Kidney (tissue), 13 donors: ENCODE measurements at regions not wholly inside any gene's neighbourhood (a gene's known extent, or its start where the extent isn't known, plus 50 kb on each side); places are given as distances from the start of the nearest gene placed in this dataset.
A peak's percentile ranks its signal among the peaks of the same experiment; 100 is the strongest.

Experiments
- DNase-seq, 5 donors: peaks; one replicate each; pipeline ENCODE4 v3.0.0-alpha.2; 2013 to 2020
- FAIRE-seq: peaks from 2 replicates; lab custom pipeline; 2012; peaks lifted over from hg19 to GRCh38; lab: Jason Lieb, UNC
- H3K27ac ChIP-seq, 2 donors: one replicate each; pipeline ENCODE4 v1.7.0; 2013; ENCODE audit warnings: low read depth in 2 of 2, low read length in 2 of 2, inconsistent platforms in 1 of 2
- H3K27me3 ChIP-seq: one replicate; pipeline ENCODE4 v1.7.1; 2013; ENCODE audit warnings: low read length, inconsistent platforms; ENCODE audit not compliant: control insufficient read depth, insufficient read depth
- H3K36me3 ChIP-seq, 3 donors: one replicate each; pipeline versions ENCODE4 v1.7.0 to v1.7.1; 2013; ENCODE audit warnings: low read length in 3 of 3, control low read depth in 1 of 3, inconsistent platforms in 1 of 3; ENCODE audit not compliant: insufficient read depth in 3 of 3, control insufficient read depth in 2 of 3
- H3K4me1 ChIP-seq, 3 donors: one replicate each; pipeline versions ENCODE4 v1.7.0 to v1.7.1; 2013; ENCODE audit warnings: low read length in 3 of 3, inconsistent platforms in 1 of 3, low read depth in 1 of 3; ENCODE audit not compliant: control insufficient read depth in 2 of 3, insufficient read depth in 2 of 3
- H3K4me3 ChIP-seq, 3 donors: one replicate each; pipeline versions ENCODE4 v1.7.0 to v1.8.1; 2013; ENCODE audit warnings: low read length in 3 of 3, control low read depth in 1 of 3, inconsistent platforms in 1 of 3
- H3K9ac ChIP-seq, 3 donors: one replicate each; pipeline versions ENCODE4 v1.7.0 to v1.7.1; 2013; ENCODE audit warnings: low read length in 3 of 3, control low read depth in 1 of 3, inconsistent platforms in 1 of 3
- H3K9me3 ChIP-seq, 3 donors: one replicate each; pipeline versions ENCODE4 v1.7.0 to v1.7.1; 2013; ENCODE audit warnings: low read length in 3 of 3, control low read depth in 1 of 3, inconsistent platforms in 1 of 3; ENCODE audit not compliant: control insufficient read depth in 2 of 3, insufficient read depth in 1 of 3
- intact Hi-C: fragments of 100-400 bp; cut with DNase I; formaldehyde crosslinking; loops from one replicate; pipeline ENCODE4 v1.11.1; 2022
- TF ChIP-seq, protein P1 (sequence below): IDR thresholded peaks from 3 replicates; pipeline ENCODE4 v1.5.1; 2012; ENCODE audit warnings: mild to moderate bottlenecking, moderate library complexity, borderline replicate concordance; ENCODE audit not compliant: insufficient read depth; ENCODE audit errors: extremely low read depth
- donor health status: control.
- donor health status: control.
- donor health status: control.
- donor health status: control.
- donor health status: control.
- donor health status: DM: yes; HTN: yes; CAD: no.
- donor health status: Normal renal cell carcinoma (clear cell type).

DNA sequence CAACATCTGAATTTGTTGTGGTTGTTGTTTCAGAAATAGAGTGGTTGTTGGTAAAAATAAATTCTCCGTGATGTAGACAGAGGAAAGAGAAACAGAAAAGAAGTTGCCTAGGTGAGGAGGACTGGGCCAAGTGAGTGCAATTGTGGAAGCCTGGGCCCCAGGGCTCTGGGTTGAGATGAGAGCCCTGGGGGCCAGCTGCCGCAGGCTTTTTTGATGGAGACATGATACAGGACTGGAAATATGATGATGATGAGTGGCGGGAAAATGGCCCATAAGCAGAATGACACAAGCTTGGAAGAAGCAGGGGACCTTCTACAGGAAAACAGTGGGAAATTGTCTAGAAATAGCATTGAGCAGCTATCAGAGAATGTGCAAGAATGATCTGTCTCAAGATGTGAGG lies 181.8 kb downstream of the TDRD15 start:
- DNase-seq (no peak), FAIRE-seq (no peak)
- Histone ChIP-seq H3K9ac (no peak overlapping the region), H3K36me3 (no peaks in the 10 kb centered on the region), H3K4me1 (no peaks in the 10 kb centered on the region), H3K9me3 (no peaks in the 10 kb centered on the region), H3K27me3 (no peaks in the 10 kb centered on the region), H3K4me3 (no peak overlapping the region), H3K27ac (no peak overlapping the region)
- intact Hi-C loops: no loop called here
- TF ChIP-seq, protein P1, sequence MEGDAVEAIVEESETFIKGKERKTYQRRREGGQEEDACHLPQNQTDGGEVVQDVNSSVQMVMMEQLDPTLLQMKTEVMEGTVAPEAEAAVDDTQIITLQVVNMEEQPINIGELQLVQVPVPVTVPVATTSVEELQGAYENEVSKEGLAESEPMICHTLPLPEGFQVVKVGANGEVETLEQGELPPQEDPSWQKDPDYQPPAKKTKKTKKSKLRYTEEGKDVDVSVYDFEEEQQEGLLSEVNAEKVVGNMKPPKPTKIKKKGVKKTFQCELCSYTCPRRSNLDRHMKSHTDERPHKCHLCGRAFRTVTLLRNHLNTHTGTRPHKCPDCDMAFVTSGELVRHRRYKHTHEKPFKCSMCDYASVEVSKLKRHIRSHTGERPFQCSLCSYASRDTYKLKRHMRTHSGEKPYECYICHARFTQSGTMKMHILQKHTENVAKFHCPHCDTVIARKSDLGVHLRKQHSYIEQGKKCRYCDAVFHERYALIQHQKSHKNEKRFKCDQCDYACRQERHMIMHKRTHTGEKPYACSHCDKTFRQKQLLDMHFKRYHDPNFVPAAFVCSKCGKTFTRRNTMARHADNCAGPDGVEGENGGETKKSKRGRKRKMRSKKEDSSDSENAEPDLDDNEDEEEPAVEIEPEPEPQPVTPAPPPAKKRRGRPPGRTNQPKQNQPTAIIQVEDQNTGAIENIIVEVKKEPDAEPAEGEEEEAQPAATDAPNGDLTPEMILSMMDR: no peak

DNA sequence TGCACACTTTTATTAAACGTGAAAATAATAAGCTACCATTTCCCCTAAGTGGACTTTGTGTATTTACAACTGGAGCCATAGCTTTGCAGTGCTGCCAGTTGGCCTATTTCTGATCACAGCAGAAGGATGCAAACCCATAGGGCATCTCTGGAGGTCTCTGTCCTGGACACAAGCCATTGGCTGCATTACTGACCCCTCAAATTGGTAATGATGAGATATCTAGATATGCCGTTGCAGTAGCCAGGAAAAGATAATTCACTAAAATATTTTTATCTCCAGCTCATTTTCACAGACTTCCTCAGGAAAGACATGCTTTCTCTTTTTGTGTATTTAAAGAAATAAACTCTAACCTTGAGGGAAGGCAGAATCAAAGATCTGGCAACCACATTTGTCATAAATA lies 182.5 kb downstream of the TDRD15 start:
- no peaks in the 10 kb centered on the region for H3K9me3 ChIP-seq
- DNase-seq: no peak
- intact Hi-C loops: no loop called here
- TF ChIP-seq, protein P1: no peak
- H3K9ac ChIP-seq: no peak overlapping the region
- no peak overlapping the region for H3K4me3 ChIP-seq
- no peaks in the 10 kb centered on the region for H3K27me3 ChIP-seq
- H3K27ac ChIP-seq: no peak overlapping the region
- no peaks in the 10 kb centered on the region for H3K36me3 ChIP-seq
- H3K4me1 ChIP-seq: no peaks in the 10 kb centered on the region
- FAIRE-seq: no peak

GRCh38 chr2:21307037-21307436 lies 183.3 kb downstream of the TDRD15 start:
- FAIRE-seq (no peak), DNase-seq (no peak)
- H3K4me3 ChIP-seq: no peak overlapping the region
- no peak overlapping the region for H3K9ac ChIP-seq
- no peaks in the 10 kb centered on the region for H3K9me3 ChIP-seq
- H3K27ac ChIP-seq: no peak overlapping the region
- TF ChIP-seq, protein P1: no peak
- H3K27me3 ChIP-seq: no peaks in the 10 kb centered on the region
- H3K4me1 ChIP-seq: no peaks in the 10 kb centered on the region
- no peaks in the 10 kb centered on the region for H3K36me3 ChIP-seq
- intact Hi-C loops: no loop called here

- Histone ChIP-seq H3K9ac (no peak overlapping the region), H3K36me3 (no peaks in the 10 kb centered on the region), H3K4me1 (no peaks in the 10 kb centered on the region), H3K4me3 (no peak overlapping the region), H3K27me3 (no peaks in the 10 kb centered on the region), H3K9me3 (no peaks in the 10 kb centered on the region), H3K27ac (no peak overlapping the region)
- TF ChIP-seq, protein P1: no peak
- no peak for FAIRE-seq
- peak in 2 of 5 donors; percentile 16 to 32 for DNase-seq
- intact Hi-C loops: no loop called here
Measured at GRCh38 chr2:21310493-21310892, 186.7 kb downstream of the TDRD15 start.
